Osteoblast (primary cell): ENCODE measurements at regions not wholly inside any gene's neighbourhood (a gene's known extent, or its start where the extent isn't known, plus 50 kb on each side); places are given as distances from the start of the nearest gene placed in this dataset.

Experiments
- DNase-seq: peaks from one replicate; pipeline ENCODE4 v3.0.0; 2011; ENCODE audit warnings: low spot score, mixed read lengths; ENCODE audit not compliant: insufficient read length; ENCODE audit errors: missing footprints
- H2AFZ ChIP-seq: 2 replicates; pipeline ENCODE4 v1.6.0; 2011; ENCODE audit warnings: mild to moderate bottlenecking, low read length
- H3K27ac ChIP-seq: 2 replicates; pipeline ENCODE4 v1.5.1; 2011; ENCODE audit warnings: mild to moderate bottlenecking, low read depth, low read length, moderate library complexity
- H3K27me3 ChIP-seq: 2 replicates; pipeline ENCODE4 v1.6.0; 2012; ENCODE audit warnings: mild to moderate bottlenecking, control low read depth, inconsistent platforms, low read length, moderate library complexity; ENCODE audit not compliant: insufficient read depth
- H3K36me3 ChIP-seq: 2 replicates; pipeline ENCODE4 v1.5.1; 2011; ENCODE audit warnings: mild to moderate bottlenecking, low read length, control low read depth, moderate library complexity; ENCODE audit not compliant: insufficient read depth
- H3K4me1 ChIP-seq: 2 replicates; pipeline ENCODE4 v1.5.1; 2011; ENCODE audit warnings: mild to moderate bottlenecking, low read length, control low read depth, moderate library complexity; ENCODE audit not compliant: insufficient read depth
- H3K4me2 ChIP-seq: 2 replicates; pipeline ENCODE4 v1.6.0; 2011; ENCODE audit warnings: mild to moderate bottlenecking, low read length; ENCODE audit not compliant: insufficient read depth
- H3K4me3 ChIP-seq: fragments of 200-600 bp; sonication (generic); 3 replicates; pipeline ENCODE4 v1.5.1; 2012; ENCODE audit warnings: mild to moderate bottlenecking, low read length, inconsistent platforms; ENCODE audit not compliant: insufficient read depth
- H3K79me2 ChIP-seq: 2 replicates; pipeline ENCODE4 v1.6.0; 2012; ENCODE audit warnings: mild to moderate bottlenecking, low read length, control low read depth, inconsistent platforms; ENCODE audit not compliant: insufficient read depth
- H3K9me3 ChIP-seq: 2 replicates; pipeline ENCODE4 v1.5.1; 2011; ENCODE audit warnings: low read depth, low read length, control low read depth
- H4K20me1 ChIP-seq: 2 replicates; pipeline ENCODE4 v1.6.0; 2012; ENCODE audit warnings: mild to moderate bottlenecking, low read length, control low read depth; ENCODE audit not compliant: insufficient read depth
- TF ChIP-seq, protein P1 (sequence below): IDR thresholded peaks from 2 replicates; pipeline ENCODE4 v1.5.1; 2011; ENCODE audit warnings: mild to moderate bottlenecking, low read depth, low read length, moderate library complexity; ENCODE audit errors: extremely low read depth

DNA sequence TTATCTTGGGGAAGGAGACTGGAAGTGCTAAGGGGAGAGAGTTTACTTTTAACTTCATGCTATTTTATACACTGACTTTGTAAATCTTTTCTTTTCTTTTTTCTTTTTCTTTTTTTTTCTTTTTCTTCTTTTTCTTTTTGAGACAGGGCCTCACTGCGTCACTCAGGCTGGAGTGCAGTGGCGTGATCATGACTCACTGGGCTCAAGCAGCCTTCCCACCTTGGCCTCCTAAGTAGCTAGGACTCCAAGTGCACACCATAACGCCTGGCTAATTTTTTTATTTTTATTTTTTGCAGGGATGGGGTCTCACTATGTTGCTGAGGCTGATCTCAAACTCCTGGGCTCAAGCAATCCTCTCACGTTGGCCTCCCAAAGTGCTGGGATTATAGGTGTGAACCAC, 294.6 kb upstream of the PRICKLE1 start:
- Histone ChIP-seq H3K4me3 (no peak overlapping the region), H2AFZ (no peak overlapping the region), H3K27me3 (no peaks in the 10 kb centered on the region), H3K36me3 (no peaks in the 10 kb centered on the region), H3K27ac (no peak overlapping the region), H3K79me2 (no peaks in the 10 kb centered on the region), H3K4me2 (no peak overlapping the region), H3K4me1 (no peaks in the 10 kb centered on the region), H4K20me1 (no peaks in the 10 kb centered on the region), H3K9me3 (no peaks in the 10 kb centered on the region)
- no peak for DNase-seq
- TF ChIP-seq, protein P1, sequence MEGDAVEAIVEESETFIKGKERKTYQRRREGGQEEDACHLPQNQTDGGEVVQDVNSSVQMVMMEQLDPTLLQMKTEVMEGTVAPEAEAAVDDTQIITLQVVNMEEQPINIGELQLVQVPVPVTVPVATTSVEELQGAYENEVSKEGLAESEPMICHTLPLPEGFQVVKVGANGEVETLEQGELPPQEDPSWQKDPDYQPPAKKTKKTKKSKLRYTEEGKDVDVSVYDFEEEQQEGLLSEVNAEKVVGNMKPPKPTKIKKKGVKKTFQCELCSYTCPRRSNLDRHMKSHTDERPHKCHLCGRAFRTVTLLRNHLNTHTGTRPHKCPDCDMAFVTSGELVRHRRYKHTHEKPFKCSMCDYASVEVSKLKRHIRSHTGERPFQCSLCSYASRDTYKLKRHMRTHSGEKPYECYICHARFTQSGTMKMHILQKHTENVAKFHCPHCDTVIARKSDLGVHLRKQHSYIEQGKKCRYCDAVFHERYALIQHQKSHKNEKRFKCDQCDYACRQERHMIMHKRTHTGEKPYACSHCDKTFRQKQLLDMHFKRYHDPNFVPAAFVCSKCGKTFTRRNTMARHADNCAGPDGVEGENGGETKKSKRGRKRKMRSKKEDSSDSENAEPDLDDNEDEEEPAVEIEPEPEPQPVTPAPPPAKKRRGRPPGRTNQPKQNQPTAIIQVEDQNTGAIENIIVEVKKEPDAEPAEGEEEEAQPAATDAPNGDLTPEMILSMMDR = no peak

DNA sequence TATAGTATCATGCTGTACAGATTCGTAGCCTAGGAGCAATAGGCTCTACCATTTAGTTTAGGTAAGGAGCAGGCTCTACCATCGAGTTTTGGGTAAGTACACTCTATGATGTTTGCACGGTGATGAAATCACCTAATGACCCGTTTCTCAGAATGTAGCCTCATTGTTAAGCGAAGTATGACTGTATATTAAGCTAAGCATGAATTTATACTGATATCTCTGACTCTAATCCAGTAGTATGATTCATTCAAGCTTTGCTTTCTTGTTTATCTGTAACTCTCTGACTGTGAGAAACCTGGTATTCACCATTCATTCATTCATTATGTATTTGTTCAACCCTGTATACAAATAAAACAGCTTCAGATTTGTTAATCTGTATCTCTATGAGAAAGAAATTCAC, 283.9 kb upstream of the PRICKLE1 start:
- no peak for DNase-seq
- Histone ChIP-seq H3K36me3 (no peaks in the 10 kb centered on the region), H3K4me1 (no peaks in the 10 kb centered on the region), H3K79me2 (no peaks in the 10 kb centered on the region), H2AFZ (no peak overlapping the region), H3K9me3 (no peaks in the 10 kb centered on the region), H3K27ac (no peak overlapping the region), H3K4me2 (no peak overlapping the region), H3K27me3 (no peaks in the 10 kb centered on the region), H3K4me3 (no peak overlapping the region), H4K20me1 (no peaks in the 10 kb centered on the region)
- TF ChIP-seq, protein P1 = no peak

DNA sequence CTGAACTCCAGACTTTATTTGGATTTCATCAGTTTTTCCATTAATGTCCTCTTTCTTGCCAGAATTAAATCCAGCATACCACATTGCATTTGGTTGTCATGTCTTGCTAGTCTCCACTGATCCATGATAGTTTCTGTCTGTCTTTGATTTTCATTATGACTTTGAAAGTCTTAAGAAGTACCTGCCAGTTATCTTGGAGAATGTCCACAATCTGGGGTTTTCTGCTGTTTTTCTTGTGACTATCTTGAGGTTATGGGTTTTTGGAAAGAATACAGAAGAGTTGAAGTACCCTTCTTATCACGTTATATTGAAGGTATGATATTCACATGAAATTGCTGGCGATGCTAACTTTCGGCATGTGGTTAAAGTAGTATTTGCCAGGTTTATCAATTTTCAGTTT, 282.3 kb upstream of the PRICKLE1 start:
- H3K4me1 ChIP-seq = no peaks in the 10 kb centered on the region
- H2AFZ ChIP-seq = no peak overlapping the region
- H3K79me2 ChIP-seq = no peaks in the 10 kb centered on the region
- no peaks in the 10 kb centered on the region for H3K27me3 ChIP-seq
- no peak overlapping the region for H3K27ac ChIP-seq
- no peak for DNase-seq
- H3K36me3 ChIP-seq = no peaks in the 10 kb centered on the region
- no peaks in the 10 kb centered on the region for H4K20me1 ChIP-seq
- no peaks in the 10 kb centered on the region for H3K9me3 ChIP-seq
- H3K4me3 ChIP-seq = no peak overlapping the region
- H3K4me2 ChIP-seq = no peak overlapping the region
- TF ChIP-seq, protein P1 = no peak

DNA sequence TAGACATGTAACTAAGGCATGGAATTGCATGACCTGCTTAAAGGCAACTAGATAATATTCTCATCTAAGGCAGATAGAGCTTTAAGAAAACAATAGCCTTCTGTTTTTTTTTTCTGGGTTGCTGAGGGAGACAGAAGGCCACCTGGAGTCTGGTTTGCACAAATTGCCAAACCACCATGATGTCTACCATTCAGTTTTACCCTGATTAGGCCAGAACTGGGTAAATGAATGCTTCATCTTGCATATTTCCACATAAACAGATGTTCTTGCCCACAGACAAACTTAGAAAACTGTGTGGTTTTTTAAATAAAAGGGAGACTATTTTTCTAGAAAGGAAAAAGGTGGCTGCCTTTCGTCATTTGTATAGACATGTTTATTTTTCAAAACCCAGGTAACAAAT, 278.7 kb upstream of the PRICKLE1 start:
- Histone ChIP-seq H3K27me3 (no peaks in the 10 kb centered on the region), H3K4me2 (no peak overlapping the region), H3K27ac (no peak overlapping the region), H3K79me2 (no peaks in the 10 kb centered on the region), H3K4me1 (no peaks in the 10 kb centered on the region), H3K4me3 (no peak overlapping the region), H4K20me1 (no peaks in the 10 kb centered on the region), H3K9me3 (no peaks in the 10 kb centered on the region), H2AFZ (no peak overlapping the region), H3K36me3 (no peaks in the 10 kb centered on the region)
- TF ChIP-seq, protein P1 = no peak
- no peak for DNase-seq
